ENCODE measurements at regions not wholly inside any gene's neighbourhood (a gene's known extent, or its start where the extent isn't known, plus 50 kb on each side); places are given as distances from the start of the nearest gene placed in this dataset.

DNA sequence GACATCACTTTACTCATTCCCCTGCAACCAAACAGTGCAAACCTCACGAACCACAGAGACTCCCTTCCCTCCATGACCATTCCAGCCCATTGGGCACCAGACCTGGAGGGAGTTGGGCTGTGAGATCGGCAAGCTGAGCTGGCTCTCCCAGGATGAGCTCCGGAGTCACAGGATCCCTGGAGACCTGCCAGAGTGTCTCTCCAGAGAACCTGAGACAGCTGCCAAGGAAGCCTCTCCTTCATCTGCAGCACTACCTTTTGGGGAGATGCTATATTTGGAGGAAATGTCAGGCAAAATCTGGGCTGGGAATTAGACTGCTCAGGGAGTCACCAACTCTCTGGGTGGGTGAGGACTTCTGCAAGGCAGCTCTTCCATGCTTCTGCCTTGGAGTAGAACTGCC, 417.4 kb downstream of the TNS1 start:
- TF ChIP-seq, protein P1, sequence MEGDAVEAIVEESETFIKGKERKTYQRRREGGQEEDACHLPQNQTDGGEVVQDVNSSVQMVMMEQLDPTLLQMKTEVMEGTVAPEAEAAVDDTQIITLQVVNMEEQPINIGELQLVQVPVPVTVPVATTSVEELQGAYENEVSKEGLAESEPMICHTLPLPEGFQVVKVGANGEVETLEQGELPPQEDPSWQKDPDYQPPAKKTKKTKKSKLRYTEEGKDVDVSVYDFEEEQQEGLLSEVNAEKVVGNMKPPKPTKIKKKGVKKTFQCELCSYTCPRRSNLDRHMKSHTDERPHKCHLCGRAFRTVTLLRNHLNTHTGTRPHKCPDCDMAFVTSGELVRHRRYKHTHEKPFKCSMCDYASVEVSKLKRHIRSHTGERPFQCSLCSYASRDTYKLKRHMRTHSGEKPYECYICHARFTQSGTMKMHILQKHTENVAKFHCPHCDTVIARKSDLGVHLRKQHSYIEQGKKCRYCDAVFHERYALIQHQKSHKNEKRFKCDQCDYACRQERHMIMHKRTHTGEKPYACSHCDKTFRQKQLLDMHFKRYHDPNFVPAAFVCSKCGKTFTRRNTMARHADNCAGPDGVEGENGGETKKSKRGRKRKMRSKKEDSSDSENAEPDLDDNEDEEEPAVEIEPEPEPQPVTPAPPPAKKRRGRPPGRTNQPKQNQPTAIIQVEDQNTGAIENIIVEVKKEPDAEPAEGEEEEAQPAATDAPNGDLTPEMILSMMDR (conservative IDR thresholded peaks at IDR 0.05) = no peak
- TF ChIP-seq EZH2 (IDR thresholded peaks at IDR 0.05; ENCODE audit: low read depth) = no peak

Measured in PC-9 (cell line).